HG02981 (cell line): ENCODE measurements at regions not wholly inside any gene's neighbourhood (a gene's known extent, or its start where the extent isn't known, plus 50 kb on each side); places are given as distances from the start of the nearest gene placed in this dataset.
"Not testable (repeated sequence)": the region's sequence is repeated elsewhere in the genome, so short reads cannot be mapped to it uniquely, and the experiment has no call there.

ENCODE experiments used
- ATAC-seq: cut with Tn5 transposase; IDR thresholded peaks from one replicate; pipeline ENCODE4 v1.9.1; 2021; ENCODE audit warnings: mild to moderate bottlenecking, moderate library complexity; ENCODE audit not compliant: unreplicated experiment

DNA sequence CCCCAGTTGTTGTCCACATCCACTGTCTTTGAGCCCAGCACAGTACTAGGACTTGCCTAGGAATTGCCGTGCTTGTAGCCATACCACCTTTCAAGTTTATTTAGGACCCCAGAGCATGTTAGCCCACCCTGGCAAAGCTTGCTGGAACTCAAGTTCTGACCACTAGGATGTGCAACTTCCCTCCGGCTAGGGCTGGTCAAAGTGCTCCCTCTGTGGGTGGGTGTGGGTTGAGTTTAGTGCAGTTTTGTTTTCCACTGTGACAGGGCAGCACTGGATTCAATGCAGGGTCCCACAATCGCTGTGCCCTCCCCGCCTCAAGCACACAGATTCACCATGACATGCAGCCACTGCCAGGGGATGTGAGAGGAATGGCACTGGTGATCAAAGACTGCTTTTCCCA lies 96.0 kb downstream of the RASGEF1B start:
- ATAC-seq: no peak

GRCh38 chr4:81369886-81370285 lies 101.8 kb downstream of the RASGEF1B start:
- no peak for ATAC-seq

- no peak for ATAC-seq
Measured at GRCh38 chr4:81366779-81367178, 104.9 kb downstream of the RASGEF1B start.

- ATAC-seq: no peak
Measured at GRCh38 chr4:81360737-81361136, 111.0 kb downstream of the RASGEF1B start.

- no peak for ATAC-seq
Measured at GRCh38 chr4:81359207-81359606, 112.5 kb downstream of the RASGEF1B start.

DNA sequence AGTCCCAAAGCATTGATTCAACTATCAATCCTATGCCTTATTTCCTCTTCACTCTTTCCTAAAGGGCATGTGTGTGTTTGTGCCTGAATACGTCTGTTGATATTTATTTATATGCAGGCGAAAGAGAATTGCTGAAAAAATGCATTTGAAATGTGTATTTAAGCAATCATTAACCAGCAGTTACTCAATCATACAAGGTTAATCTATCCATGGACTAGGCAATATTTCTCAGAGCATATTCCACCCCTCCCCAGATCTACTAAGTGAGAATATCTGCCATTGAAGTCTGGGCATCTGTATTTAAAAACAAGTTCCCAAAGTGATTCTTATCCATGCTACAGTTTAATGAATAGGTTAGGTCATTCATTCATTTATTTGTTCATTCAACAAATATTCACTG lies 113.6 kb downstream of the RASGEF1B start:
- ATAC-seq: no peak

DNA sequence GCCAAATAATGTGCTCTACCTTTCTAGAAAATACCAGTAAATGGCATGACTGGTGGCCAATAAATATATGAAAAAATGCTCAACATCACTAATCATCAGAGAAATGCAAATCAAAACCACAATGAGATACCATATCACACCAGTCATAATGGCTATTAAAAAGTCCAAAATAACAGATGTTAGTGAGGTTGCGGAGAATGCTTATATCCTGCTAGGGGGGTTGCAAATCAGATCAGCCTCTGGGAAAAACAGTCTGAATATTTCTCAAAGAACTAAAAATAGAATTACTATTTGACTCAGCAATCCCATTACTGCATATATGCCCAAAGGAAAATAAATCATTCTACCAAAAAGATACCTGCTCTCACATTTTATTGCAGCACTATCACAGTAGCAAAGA lies 115.1 kb downstream of the RASGEF1B start:
- ATAC-seq: no peak

GRCh38 chr4:81355136-81355535 lies 116.6 kb downstream of the RASGEF1B start:
- no peak for ATAC-seq

- ATAC-seq: no peak
Measured at GRCh38 chr4:81353861-81354260, 117.8 kb downstream of the RASGEF1B start.

DNA sequence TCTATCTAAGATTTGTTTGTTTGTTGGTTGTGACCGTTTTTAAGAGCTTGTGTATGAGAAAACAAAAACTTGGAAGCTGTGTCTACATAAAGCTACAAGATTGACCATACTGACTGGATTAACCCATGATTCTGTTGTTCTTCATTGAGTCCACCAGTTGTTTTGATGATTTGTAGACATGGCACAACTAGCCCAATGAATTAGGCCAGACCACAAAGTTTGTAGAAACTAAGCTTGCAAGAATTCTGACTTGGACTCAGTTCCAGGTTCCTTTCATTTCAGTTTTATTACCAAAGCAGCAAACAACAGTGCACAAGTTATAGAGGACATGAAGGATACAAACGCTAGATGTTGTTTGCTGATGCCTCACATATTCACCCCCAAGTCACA lies 119.3 kb downstream of the RASGEF1B start:
- ATAC-seq: no peak

- ATAC-seq: peak; percentile 86
Measured at GRCh38 chr4:81351654-81352445, 119.9 kb downstream of the RASGEF1B start.

DNA sequence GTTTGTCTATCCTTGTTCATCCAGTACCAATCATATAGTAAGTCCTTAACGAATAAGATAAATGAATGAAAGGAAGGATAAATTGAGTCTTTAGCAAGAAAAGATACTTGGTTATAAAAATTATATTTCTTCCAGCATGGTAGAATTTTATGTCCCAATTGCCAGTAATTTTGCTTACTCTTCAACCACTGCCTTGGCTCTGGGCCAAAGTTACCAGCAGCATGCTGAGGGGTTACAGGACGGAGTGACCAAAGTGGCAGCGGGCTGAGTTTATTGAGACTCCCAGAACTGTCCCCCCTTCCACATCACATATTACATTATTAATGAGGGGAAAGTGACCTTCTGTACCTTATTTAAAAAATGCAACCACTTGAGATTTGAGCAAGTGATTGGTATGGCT lies 121.7 kb downstream of the RASGEF1B start:
- ATAC-seq: no peak

DNA sequence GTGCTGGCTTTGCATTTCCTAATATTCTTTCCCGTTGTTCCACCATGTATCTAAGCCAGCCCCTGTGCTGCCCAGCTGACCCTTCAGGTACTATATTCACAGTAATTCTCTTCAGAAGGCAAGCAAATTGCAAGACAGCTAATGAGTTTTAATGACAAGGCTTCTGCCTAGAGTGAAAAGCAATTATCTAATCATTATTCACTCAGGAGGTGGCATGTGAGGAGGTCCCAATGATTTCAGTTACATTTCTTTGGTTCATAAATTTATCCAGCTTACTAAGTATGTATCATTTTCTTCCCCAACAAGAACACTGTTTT lies 123.0 kb downstream of the RASGEF1B start:
- no peak for ATAC-seq

- ATAC-seq: no peak
Measured at GRCh38 chr4:81348086-81348777, 123.5 kb downstream of the RASGEF1B start.

- ATAC-seq: no peak
Measured at GRCh38 chr4:81346719-81347118, 125.0 kb downstream of the RASGEF1B start.

DNA sequence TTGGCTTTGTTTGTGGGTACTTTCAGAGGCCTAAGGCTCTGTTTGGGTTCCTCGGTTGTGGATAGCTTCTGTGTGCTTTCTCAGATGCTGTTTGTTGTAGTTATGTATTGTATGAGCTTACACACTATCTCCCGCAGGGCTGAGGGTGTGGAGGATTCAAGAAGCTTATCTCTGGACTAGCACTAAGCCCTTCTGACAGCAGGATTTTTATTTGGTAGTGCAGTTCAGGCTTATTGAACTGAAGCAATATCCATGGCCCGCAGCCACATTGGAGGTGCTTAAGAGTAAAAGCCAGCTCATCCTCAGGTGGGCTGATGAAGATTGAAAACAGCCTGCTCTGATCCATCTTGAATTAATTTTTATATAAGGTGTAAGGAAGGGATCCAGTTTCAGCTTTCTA lies 128.2 kb downstream of the RASGEF1B start:
- ATAC-seq: no peak

- ATAC-seq: no peak
Measured at GRCh38 chr4:81343046-81343445, 128.0 kb upstream of the PRKG2 start.

GRCh38 chr4:81337211-81337610 lies 122.2 kb upstream of the PRKG2 start:
- no peak for ATAC-seq

DNA sequence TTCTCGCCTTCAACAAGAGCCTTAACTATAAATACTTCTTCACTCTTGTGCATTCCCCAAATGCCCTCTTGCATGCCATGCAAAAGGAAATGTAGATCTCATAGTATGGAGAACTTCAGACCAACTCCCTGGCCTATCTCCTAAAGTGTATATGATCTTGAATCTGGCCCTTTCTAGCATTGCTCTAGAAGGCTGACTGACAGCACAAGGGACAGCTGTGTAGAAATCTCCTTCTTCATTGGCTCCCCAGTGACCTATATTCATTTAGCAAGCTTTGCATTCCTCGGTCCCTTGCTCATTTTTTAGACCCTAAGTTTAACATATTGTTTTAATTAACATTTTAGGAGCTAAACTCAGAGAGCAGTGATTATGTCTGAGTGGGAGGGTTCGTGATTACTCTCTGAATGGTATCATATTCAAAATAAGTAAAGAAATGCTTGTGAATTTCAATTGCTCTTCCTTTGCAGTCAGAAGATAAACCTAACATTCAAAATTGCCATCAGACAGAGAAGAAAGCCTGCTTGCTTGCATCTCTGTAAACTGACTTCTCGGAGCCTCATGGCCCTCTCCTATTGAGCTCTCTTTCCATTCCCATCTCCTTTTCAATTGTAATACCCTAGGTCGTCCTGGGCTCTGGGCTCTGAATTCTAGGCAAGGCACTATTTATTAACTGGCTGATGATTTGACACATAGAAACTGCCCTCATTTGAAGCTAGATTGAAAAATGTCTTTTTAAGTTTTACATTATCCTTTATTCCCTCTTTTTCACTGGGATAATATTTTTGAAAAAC lies 120.3 kb upstream of the PRKG2 start:
- ATAC-seq: no peak

GRCh38 chr4:81330018-81330417 lies 115.0 kb upstream of the PRKG2 start:
- no peak for ATAC-seq

GRCh38 chr4:81326581-81326980 lies 111.6 kb upstream of the PRKG2 start:
- no peak for ATAC-seq

GRCh38 chr4:81324594-81324993 lies 109.6 kb upstream of the PRKG2 start:
- ATAC-seq: not testable (repeated sequence)
